Kidney epithelial cell (primary cell): ENCODE measurements at regions not wholly inside any gene's neighbourhood (a gene's known extent, or its start where the extent isn't known, plus 50 kb on each side); places are given as distances from the start of the nearest gene placed in this dataset.

Source experiments
- DNase-seq: peaks from one replicate; pipeline ENCODE4 v3.0.0-alpha.2; 2010; ENCODE audit warnings: low read depth
- H3K27me3 ChIP-seq: 2 replicates; pipeline ENCODE4 v1.6.0; 2011; ENCODE audit warnings: low read length; ENCODE audit not compliant: control insufficient read depth, insufficient read depth
- H3K36me3 ChIP-seq: 2 replicates; pipeline ENCODE4 v1.5.1; 2011; ENCODE audit warnings: low read length; ENCODE audit not compliant: control insufficient read depth, insufficient read depth
- H3K4me3 ChIP-seq: 2 replicates; pipeline ENCODE4 v1.5.1; 2011; ENCODE audit warnings: low read depth, mild to moderate bottlenecking, control low read depth, low read length
- CTCF ChIP-seq: IDR thresholded peaks from 2 replicates; pipeline ENCODE4 v1.5.1; 2011; ENCODE audit warnings: mild to moderate bottlenecking, moderate library complexity, low read length, control low read depth, inconsistent platforms; ENCODE audit not compliant: insufficient read depth, poor library complexity, severe bottlenecking

- H3K27me3 ChIP-seq = no peaks in the 10 kb centered on the region
- no peaks in the 10 kb centered on the region for H3K36me3 ChIP-seq
- TF ChIP-seq CTCF = no peak
- no peak for DNase-seq
- H3K4me3 ChIP-seq = no peak overlapping the region
Observed at GRCh38 chrX:79443121-79443520, 76.0 kb upstream of the ITM2A start.

- DNase-seq = no peak
Observed at GRCh38 chrX:79440336-79440735, 73.2 kb upstream of the ITM2A start.

More at GRCh38 chrX:79440336-79440735, 73.2 kb upstream of the ITM2A start:
- no peaks in the 10 kb centered on the region for H3K27me3 ChIP-seq
- TF ChIP-seq CTCF = no peak
- no peak overlapping the region for H3K4me3 ChIP-seq
- H3K36me3 ChIP-seq = no peaks in the 10 kb centered on the region
